Activated T-helper 1 cell treated with Interleukin-2 at 50 U/mL for 16 hours (primary cell): ENCODE measurements at regions not wholly inside any gene's neighbourhood (a gene's known extent, or its start where the extent isn't known, plus 50 kb on each side); places are given as distances from the start of the nearest gene placed in this dataset.
A peak's percentile ranks its signal among the peaks of the same experiment; 100 is the strongest.

Source experiments
- DNase-seq: peaks from one replicate; pipeline ENCODE4 v3.0.0-alpha.2; 2020; ENCODE audit warnings: low read depth

DNA sequence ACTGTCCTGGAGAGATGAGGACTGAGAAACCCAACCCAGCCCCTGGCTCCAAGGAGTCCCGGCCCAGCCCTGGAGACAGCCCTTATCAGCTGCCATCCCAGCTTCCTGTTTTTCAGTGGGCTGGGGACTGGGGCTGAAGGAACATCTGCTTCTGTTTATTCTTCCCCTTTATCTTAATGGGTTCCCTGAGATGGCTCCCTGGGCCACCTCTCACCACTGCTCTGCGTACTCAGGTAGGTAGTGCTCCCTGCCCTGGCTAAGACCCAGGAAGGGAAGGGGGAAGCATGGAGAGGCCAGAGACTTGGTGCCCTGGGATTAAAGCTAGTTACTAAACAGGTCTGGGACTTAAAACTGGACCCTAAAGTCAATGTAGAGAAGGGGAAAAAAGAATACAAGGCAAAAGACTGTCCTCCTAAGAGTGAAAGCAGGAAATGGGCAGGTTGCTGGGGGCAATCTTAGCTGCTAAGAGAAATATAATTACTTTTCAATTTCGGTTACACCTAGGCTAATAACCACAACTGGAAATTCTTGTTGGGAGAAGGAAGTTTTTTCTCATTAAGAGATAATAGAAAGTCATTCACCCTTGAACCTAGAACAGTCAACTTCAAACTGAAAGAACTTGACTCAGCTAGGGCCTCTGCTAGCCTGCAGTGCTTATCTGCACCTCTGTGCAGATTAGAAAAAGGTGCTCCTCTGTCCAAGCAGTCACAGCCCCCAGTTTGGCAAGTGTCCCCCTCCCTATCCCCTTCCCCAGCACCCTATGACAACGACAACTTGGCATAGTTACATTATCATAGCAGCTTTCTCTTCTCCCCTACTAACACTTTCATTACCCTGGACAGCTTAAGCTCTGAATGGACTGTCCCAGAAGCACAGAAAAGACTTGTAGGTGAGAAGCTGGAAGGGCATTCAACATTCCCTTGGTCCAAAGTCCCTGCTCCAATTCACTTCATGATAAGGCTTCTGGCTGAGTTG lies 65.6 kb upstream of the KDM7A start:
- no peak for DNase-seq

DNA sequence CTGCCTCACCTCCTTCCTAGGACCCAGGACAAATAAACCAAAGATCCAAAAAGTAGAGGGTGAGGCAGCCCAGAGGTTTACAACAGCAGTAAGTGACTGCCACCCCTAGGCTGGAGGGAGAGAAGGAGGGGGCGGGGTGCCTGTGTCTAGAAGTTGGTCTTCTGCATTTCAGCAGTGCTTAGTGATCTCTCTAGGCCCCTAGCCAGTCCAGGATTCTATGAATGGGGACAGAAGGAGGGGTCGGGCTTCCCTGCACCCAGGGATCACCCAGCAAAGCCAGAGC lies 62.8 kb upstream of the KDM7A start:
- DNase-seq: no peak

DNA sequence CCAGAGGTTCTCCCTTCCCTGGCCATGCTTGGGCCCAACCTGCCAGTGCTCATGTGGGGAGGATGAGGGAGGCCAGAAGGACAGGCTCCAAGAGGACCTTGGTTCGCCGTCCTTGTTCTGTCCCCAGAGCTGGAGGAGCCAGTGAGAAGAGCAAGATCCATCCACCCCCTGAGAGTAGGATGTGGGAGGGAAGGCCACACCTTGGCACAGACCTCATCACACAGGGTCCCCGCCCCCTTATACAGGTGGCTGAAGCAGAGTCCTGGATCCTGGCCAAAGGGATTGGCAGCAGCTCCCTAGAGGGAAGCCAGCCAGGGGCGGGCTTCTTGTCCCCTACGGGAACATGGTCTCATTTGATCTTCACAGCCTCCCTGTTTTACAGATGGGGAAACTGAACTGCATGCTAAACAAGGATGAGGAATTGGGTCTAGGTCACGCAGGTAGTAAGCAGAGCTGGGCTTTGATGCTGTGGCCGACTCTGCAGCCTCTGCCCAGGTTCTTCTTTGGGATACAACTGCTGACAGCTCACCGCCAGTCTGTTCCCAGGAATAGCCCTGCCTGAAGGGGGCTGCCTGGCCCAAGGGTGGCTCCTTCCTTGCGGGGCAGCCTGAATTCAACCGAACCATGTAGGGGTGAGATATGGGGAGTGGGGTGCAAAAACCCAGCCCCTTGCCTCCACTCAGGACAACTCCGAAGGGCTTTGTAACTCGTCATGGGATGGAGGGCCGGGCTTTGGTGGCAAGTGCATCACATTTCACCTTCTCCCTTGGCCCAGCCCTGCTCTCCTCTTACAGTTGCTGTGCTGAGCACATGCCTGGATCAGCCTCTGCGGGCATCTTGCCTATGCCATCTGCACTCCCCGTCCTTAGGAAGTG lies 62.2 kb upstream of the KDM7A start:
- DNase-seq: no peak

DNA sequence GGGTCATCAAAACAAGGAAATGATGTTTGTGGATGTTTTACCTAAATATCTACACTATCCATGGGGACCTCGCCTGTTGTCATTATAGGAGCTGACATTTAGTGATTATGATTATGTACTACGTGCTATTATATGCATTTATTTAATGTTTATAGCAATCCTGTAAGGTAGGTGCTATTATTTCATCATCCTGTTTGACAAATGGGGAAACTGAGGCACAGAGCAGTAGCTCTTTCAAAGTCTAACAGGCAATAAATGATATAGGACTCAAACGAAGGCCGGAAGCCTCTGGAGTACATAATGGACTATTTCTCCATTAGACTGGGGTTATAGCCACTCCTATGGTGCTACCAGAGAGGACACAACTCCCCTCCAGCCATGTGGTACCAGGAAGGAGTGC lies 60.6 kb upstream of the KDM7A start:
- no peak for DNase-seq

DNA sequence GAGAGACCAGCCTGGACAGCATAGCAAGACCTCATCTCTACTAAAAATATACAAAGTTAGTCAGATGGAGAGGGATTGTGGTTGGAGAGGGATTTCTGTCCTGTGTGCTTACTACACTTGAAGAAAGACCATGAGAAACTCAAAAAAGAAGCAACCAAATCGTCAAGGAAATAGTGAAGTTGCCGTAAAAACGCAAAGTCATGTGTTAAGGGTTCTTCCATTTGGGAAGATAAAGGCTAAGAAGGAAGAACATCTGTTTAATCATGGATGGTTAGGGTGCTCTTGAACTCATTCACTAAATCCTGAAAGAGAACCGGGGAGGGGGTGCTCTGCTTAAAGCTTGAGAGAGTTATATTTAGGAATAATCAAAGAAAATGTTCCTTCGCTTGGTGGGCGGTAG lies 59.8 kb upstream of the KDM7A start:
- DNase-seq: no peak

DNA sequence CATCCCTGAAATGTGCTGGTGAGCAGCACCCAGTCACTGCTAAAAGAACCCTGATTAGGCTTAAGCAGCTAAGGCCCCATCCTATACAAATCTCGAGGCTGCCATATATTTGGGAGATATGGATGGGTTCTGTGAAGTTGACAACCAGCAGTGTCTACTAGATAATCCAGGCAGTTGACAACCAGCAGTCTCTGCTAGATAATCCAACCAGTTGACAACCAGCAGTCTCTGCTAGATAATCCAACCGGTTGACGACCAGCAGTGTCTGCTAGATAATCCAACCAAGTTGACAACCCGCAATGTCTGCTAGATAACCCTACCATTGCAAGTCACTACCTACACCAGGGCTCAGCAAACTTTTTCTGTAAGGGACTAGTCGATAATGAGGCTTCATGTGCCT lies 58.3 kb upstream of the KDM7A start:
- no peak for DNase-seq

DNA sequence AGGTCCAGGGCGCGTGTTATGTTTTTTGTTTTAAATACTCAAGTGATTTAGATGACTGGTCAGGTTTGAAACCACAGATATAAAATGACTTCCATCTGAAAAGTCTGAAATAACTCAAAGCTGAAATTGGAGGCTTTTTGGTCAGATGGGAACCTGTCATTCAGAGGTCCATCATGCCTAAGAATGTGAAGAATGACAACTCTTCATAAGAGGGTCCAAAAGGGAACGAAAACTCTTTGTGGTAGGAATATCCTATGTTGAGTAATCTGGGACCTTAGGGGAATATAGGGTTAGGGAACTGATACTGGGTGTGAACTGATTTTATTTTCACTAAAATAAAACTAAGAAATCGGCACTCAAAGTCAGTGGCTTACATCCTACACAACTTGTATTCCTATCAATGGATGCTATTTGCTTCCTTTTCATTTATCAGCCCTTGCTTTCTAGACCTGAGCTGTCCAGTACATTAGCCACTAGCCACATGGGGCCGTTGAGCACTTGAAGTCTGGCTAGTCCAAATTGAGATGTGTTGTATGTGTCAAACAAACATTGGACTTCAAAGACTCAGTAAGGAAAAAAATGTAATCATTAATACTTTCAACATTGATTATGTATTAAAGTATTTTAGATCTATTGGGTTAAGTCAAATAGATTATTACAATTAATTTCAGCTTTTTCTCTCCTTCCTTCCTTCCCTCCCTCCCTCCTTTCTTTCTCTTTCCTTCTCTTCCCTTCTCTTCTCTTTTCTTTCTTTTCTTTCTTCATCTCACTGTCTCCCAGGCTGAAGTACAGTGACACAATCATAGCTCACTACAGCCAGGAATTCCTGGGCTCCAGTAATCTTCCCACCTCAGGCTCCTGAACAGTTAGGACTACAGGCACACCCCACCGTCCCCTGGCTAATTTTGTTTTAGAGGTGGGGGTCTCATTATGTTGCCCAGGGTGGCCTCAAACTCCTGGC lies 56.5 kb upstream of the KDM7A start:
- no peak for DNase-seq

DNA sequence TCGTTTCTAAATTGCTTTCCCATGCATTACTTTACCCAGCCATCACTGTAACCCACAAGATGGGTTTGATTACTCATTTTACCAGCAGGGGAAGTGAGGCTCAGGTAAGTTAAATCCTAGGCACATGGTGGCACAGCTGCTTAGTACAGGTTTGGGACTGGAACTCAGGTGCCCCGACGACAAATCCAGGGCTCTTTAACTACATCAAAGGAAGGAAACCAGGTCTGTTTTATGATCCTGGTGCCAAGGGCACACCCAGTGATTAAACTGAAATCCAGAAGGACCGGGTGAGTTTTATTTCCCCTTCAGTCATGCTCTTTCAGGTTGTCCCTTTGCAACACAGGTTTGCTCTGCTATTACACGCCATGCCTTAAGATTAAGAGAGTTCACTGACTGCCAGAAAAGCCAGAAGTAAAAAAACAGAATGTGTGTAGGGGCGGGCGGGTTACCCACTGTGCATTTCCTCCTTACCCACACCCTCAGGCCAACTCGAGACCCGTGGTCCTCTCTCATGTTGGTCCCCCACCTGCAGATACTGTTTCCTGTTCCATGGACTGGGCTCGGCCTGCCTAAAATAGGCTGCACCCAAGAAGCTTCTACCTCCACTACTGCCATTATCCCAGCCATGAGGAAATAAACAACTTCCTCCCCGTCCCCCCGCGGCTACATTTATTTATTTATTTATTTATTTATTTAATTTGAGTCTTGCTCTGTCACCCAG lies 55.1 kb upstream of the KDM7A start:
- DNase-seq: no peak

DNA sequence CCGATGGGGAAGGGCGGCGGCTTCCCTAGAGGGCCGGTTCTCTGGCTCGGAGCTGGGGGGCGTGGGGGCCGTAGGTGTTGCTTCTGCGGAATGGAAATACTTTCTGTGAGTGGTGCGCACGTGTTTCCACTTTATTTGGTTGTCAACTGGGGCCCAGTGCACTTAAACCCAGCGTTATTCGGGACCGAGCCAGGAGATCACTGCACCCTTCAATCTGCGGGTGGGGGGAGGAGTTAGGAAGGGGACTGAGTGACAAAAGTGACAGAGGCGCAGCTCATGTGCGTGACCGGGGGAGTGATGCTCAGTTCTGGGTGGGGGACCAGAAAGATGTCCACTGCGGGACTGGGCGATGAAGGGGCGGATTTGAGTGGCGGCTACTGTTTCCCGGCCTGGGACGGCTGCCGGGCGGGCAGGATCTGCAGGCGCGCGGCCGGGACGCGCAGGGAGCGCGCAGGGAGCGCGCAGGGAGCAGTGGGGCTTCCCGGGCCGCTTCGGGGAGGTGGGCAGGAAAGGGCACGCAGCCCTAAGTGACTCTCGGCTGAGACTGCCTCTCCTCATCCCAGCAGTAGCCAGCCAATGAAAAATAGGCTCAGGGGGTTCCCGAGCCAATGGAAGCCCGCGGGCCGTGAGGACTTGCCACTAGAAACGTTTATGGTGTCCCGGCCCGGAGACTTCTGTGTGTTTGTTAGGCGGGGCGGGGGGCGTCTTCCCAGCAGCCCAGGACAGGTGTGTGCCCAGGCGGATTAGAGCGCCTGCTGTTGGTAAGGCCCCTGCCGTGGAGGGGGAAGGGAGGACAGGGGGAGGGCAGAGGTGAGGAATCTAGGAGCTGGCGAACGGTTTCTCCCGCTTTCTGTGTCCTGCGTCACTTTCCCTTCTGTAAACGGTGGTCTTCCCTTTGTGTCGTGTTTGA lies 54.3 kb upstream of the KDM7A start:
- peak; percentile 31 for DNase-seq

DNA sequence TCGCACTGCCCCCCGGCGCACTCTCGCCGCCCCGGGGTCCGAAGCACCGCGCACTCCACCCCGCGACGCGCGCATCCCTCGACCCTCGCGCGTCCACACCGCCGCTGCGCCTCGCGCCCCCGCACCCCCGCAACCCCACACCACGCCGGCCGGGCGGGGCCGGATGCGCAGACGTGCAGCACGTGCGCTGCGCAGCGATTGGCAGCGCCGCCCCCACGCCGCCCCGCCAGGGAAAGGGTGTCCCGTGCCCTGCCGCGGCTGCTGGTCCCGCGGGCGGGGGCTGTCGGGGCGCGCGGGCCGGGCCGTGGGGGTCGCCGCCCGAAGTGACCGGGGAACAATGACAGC lies 53.7 kb upstream of the KDM7A start:
- DNase-seq: peak; percentile 74

DNA sequence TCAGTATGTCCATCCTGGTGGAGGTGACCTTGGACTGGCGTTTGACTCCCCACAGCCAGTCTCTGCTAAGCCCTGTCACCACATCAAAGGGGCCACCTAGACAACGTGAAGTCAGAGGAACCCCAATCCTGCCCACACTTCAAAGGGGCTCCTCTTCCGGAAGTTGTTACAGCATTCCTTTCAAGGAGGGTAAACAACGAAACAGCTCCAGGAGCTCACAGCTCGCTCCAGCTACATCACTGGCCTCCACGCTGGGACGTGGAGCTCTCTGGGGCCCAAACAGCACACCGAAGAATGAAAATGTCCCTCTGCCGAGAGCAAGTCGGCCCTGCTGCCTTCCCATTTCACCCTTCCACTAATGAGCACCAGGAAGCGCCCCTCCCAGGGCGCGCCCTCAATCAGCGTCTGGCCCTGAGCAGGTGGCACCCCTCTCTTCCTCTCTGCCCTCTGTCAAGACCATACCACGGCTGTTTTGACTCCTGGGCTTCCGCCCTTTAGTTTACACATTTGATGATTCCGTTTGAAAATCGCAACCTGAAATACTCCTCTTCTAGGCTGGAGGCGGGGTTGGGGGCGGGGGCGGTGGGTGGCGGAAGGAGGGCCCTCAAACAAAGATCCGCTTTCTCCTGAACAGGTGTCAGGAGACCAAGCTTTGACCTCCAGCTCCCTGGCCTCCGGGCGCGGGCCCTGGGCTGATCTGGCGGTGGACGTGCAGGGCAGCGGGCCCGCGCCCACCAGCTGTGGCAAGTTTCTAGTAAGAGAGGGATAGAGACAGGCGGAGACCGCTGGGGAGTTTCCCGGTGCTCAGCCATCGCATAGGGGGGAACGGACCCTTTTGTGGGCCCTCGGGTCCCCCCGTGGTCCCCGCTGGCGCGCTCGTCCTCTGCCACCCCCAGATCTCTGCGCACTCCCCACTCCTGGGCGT lies 53.1 kb upstream of the KDM7A start:
- peak; percentile 67 for DNase-seq

DNA sequence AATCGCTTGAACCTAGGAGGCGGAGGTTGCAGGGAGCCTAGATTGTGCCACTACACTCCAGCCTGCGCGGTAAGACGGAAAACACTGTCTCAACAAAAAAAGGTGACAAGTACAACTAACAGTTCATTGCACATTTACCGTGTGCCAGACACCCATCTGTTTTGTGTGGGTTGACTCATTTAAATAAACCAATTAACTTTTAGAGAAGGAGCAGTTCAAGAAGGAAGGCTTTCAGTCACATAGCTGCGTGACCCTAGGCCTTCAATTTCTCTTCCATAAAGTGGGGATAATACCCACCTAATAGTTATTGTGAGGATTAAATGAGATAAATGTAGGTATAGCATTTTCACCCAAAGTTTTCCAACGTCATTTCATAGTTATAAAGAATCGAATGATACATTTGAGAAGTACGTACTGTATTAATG lies 52.3 kb upstream of the KDM7A start:
- DNase-seq: no peak
